CD8-positive, alpha-beta memory T cell (primary cell): ENCODE measurements at regions not wholly inside any gene's neighbourhood (a gene's known extent, or its start where the extent isn't known, plus 50 kb on each side); places are given as distances from the start of the nearest gene placed in this dataset.

ENCODE experiments used
- CTCF ChIA-PET: fragments of 350-600 bp; sonication (Branson Sonifier 250); formaldehyde crosslinking; loops from one replicate; lab custom pipeline; 2021; ENCODE audit warnings: antibody characterized with exemption; lab: Charles Lee
- POLR2A ChIA-PET: fragments of 350-600 bp; sonication (Branson Sonifier 250); formaldehyde crosslinking; loops from one replicate; lab custom pipeline; 2021; ENCODE audit warnings: antibody characterized with exemption; lab: Charles Lee
- DNase-seq, 5 donors: peaks; one replicate each; pipeline versions ENCODE4 v3.0.0 to v3.0.0-alpha.2; 2020 to 2022; ENCODE audit warnings: mixed read lengths in 1 of 5
- H3K27ac ChIP-seq: one replicate; pipeline ENCODE4 v1.7.0; 2013; ENCODE audit warnings: low read depth, mild to moderate bottlenecking, low read length, moderate library complexity
- H3K27me3 ChIP-seq: 2 replicates; pipeline ENCODE4 v1.7.0; 2013; ENCODE audit warnings: low read length, mild to moderate bottlenecking; ENCODE audit not compliant: insufficient read depth, poor library complexity, severe bottlenecking
- H3K36me3 ChIP-seq: 2 replicates; pipeline ENCODE4 v1.7.0; 2013; ENCODE audit warnings: mild to moderate bottlenecking, low read length, moderate library complexity; ENCODE audit not compliant: insufficient read depth
- H3K4me1 ChIP-seq: 2 replicates; pipeline ENCODE4 v1.7.0; 2013; ENCODE audit warnings: mild to moderate bottlenecking, low read length, moderate library complexity; ENCODE audit not compliant: insufficient read depth
- H3K4me3 ChIP-seq: 2 replicates; pipeline ENCODE4 v1.7.0; 2013; ENCODE audit warnings: mild to moderate bottlenecking, low read length
- H3K9me3 ChIP-seq: 2 replicates; pipeline ENCODE4 v1.7.0; 2013; ENCODE audit warnings: mild to moderate bottlenecking, low read length
- H3K27ac Mint-ChIP-seq, 8 donors: one replicate each; pipeline ENCODE4 v1.8.0; 2020 to 2021; ENCODE audit warnings: mixed read lengths in 8 of 8, mild to moderate bottlenecking in 6 of 8, inconsistent platforms in 3 of 8, moderate library complexity in 3 of 8
- H3K27me3 Mint-ChIP-seq, 2 donors: one replicate each; pipeline ENCODE4 v1.8.0; 2020 to 2021; ENCODE audit warnings: mixed read lengths in 2 of 2, mild to moderate bottlenecking in 1 of 2, moderate library complexity in 1 of 2
- H3K36me3 Mint-ChIP-seq, 3 donors: one replicate each; pipeline ENCODE4 v1.8.0; 2020 to 2021; ENCODE audit warnings: mixed read lengths in 3 of 3, inconsistent platforms in 1 of 3, mild to moderate bottlenecking in 1 of 3
- H3K4me1 Mint-ChIP-seq, 3 donors: one replicate each; pipeline ENCODE4 v1.8.0; 2020 to 2021; ENCODE audit warnings: mixed read lengths in 3 of 3, inconsistent platforms in 1 of 3, mild to moderate bottlenecking in 1 of 3
- H3K4me3 Mint-ChIP-seq, 7 donors: one replicate each; pipeline ENCODE4 v1.8.0; 2020 to 2021; ENCODE audit warnings: mixed read lengths in 7 of 7, mild to moderate bottlenecking in 6 of 7, moderate library complexity in 4 of 7, inconsistent platforms in 2 of 7
- H3K9me3 Mint-ChIP-seq, 5 donors: one replicate each; pipeline ENCODE4 v1.8.0; 2020 to 2022; ENCODE audit warnings: mixed read lengths in 5 of 5, mild to moderate bottlenecking in 3 of 5, moderate library complexity in 2 of 5, inconsistent platforms in 1 of 5

- no peak overlapping the region for H3K27ac Mint-ChIP-seq
- Histone ChIP-seq H3K27ac (no peak overlapping the region), H3K36me3 (no peaks in the 10 kb centered on the region), H3K9me3 (no peaks in the 10 kb centered on the region), H3K27me3 (no peaks in the 10 kb centered on the region), H3K4me3 (no peak overlapping the region), H3K4me1 (no peaks in the 10 kb centered on the region)
- no peaks in the 10 kb centered on the region for H3K36me3 Mint-ChIP-seq
- no peak for DNase-seq
- H3K4me1 Mint-ChIP-seq, result no peaks in the 10 kb centered on the region
- ChIA-PET POLR2A (no interaction called here), CTCF (no interaction called here)
- no peaks in the 10 kb centered on the region for H3K27me3 Mint-ChIP-seq
- H3K4me3 Mint-ChIP-seq, result no peak overlapping the region
- H3K9me3 Mint-ChIP-seq, result peaks cover 2 to 15% (median 7%) of the 10 kb centered on the region in 5 donors
Observed at GRCh38 chr7:124168616-124169015, 135.7 kb upstream of the TMEM229A start.

GRCh38 chr7:124162667-124163066 is 129.8 kb upstream of the TMEM229A start:
- Mint-ChIP-seq H3K9me3 (peaks cover 0 to 28% (median 2%) of the 10 kb centered on the region in 5 donors), H3K36me3 (no peaks in the 10 kb centered on the region), H3K4me1 (no peaks in the 10 kb centered on the region), H3K4me3 (no peak overlapping the region), H3K27me3 (peaks cover 0 to 2% of the 10 kb centered on the region in 2 donors), H3K27ac (no peak overlapping the region)
- Histone ChIP-seq H3K9me3 (no peaks in the 10 kb centered on the region), H3K4me3 (no peak overlapping the region), H3K27ac (no peak overlapping the region), H3K27me3 (no peaks in the 10 kb centered on the region), H3K36me3 (no peaks in the 10 kb centered on the region), H3K4me1 (no peaks in the 10 kb centered on the region)
- CTCF ChIA-PET, result no interaction called here
- no peak for DNase-seq
- POLR2A ChIA-PET, result no interaction called here

- no peaks in the 10 kb centered on the region for H3K4me1 ChIP-seq
- ChIA-PET POLR2A (no interaction called here), CTCF (no interaction called here)
- H3K27me3 ChIP-seq, result no peaks in the 10 kb centered on the region
- H3K4me3 ChIP-seq, result no peak overlapping the region
- H3K9me3 Mint-ChIP-seq, result peaks cover 0 to 14% (median 0%) of the 10 kb centered on the region in 5 donors
- DNase-seq, result no peak
- H3K4me1 Mint-ChIP-seq, result no peaks in the 10 kb centered on the region
- peaks cover 0 to 2% of the 10 kb centered on the region in 2 donors for H3K27me3 Mint-ChIP-seq
- no peaks in the 10 kb centered on the region for H3K9me3 ChIP-seq
- H3K4me3 Mint-ChIP-seq, result no peak overlapping the region
- no peaks in the 10 kb centered on the region for H3K36me3 ChIP-seq
- H3K27ac ChIP-seq, result no peak overlapping the region
- no peaks in the 10 kb centered on the region for H3K36me3 Mint-ChIP-seq
- H3K27ac Mint-ChIP-seq, result no peak overlapping the region
Observed at GRCh38 chr7:124155432-124156022, 122.7 kb upstream of the TMEM229A start.

GRCh38 chr7:124152859-124153692 is 120.2 kb upstream of the TMEM229A start:
- H3K4me3 Mint-ChIP-seq, result no peak overlapping the region
- no peaks in the 10 kb centered on the region for H3K36me3 ChIP-seq
- H3K27ac ChIP-seq, result no peak overlapping the region
- no peak for DNase-seq
- ChIA-PET POLR2A (no interaction called here), CTCF (no interaction called here)
- no peaks in the 10 kb centered on the region for H3K36me3 Mint-ChIP-seq
- H3K27ac Mint-ChIP-seq, result no peak overlapping the region
- H3K27me3 ChIP-seq, result no peaks in the 10 kb centered on the region
- H3K4me1 Mint-ChIP-seq, result no peaks in the 10 kb centered on the region
- H3K4me3 ChIP-seq, result no peak overlapping the region
- H3K9me3 Mint-ChIP-seq, result peaks cover 0 to 5% (median 0%) of the 10 kb centered on the region in 5 donors
- no peaks in the 10 kb centered on the region for H3K27me3 Mint-ChIP-seq
- no peaks in the 10 kb centered on the region for H3K4me1 ChIP-seq
- no peaks in the 10 kb centered on the region for H3K9me3 ChIP-seq

GRCh38 chr7:124137664-124138063 is 104.8 kb upstream of the TMEM229A start:
- Mint-ChIP-seq H3K36me3 (no peaks in the 10 kb centered on the region), H3K4me1 (no peaks in the 10 kb centered on the region), H3K27me3 (peaks cover 0 to 1% of the 10 kb centered on the region in 2 donors), H3K9me3 (peaks cover 4 to 45% (median 8%) of the 10 kb centered on the region in 5 donors), H3K27ac (no peak overlapping the region), H3K4me3 (no peak overlapping the region)
- Histone ChIP-seq H3K9me3 (no peaks in the 10 kb centered on the region), H3K27ac (no peak overlapping the region), H3K4me1 (no peaks in the 10 kb centered on the region), H3K36me3 (no peaks in the 10 kb centered on the region), H3K27me3 (no peaks in the 10 kb centered on the region), H3K4me3 (no peak overlapping the region)
- no peak for DNase-seq
- ChIA-PET CTCF (no interaction called here), POLR2A (no interaction called here)

GRCh38 chr7:124124201-124124600 is 91.3 kb upstream of the TMEM229A start:
- Histone ChIP-seq H3K4me1 (no peaks in the 10 kb centered on the region), H3K9me3 (no peaks in the 10 kb centered on the region), H3K4me3 (no peak overlapping the region), H3K36me3 (no peaks in the 10 kb centered on the region), H3K27ac (no peak overlapping the region), H3K27me3 (no peaks in the 10 kb centered on the region)
- H3K4me1 Mint-ChIP-seq, result no peaks in the 10 kb centered on the region
- no peaks in the 10 kb centered on the region for H3K27me3 Mint-ChIP-seq
- DNase-seq, result no peak
- no peak overlapping the region for H3K4me3 Mint-ChIP-seq
- H3K36me3 Mint-ChIP-seq, result no peaks in the 10 kb centered on the region
- ChIA-PET CTCF (no interaction called here), POLR2A (no interaction called here)
- peaks cover 0 to 7% (median 3%) of the 10 kb centered on the region in 5 donors for H3K9me3 Mint-ChIP-seq
- H3K27ac Mint-ChIP-seq, result no peak overlapping the region

- Mint-ChIP-seq H3K27me3 (no peaks in the 10 kb centered on the region), H3K9me3 (peaks cover 5 to 11% (median 7%) of the 10 kb centered on the region in 5 donors), H3K36me3 (no peaks in the 10 kb centered on the region), H3K27ac (no peak overlapping the region), H3K4me3 (no peak overlapping the region), H3K4me1 (no peaks in the 10 kb centered on the region)
- Histone ChIP-seq H3K27me3 (no peaks in the 10 kb centered on the region), H3K36me3 (no peaks in the 10 kb centered on the region), H3K4me1 (no peaks in the 10 kb centered on the region), H3K9me3 (no peaks in the 10 kb centered on the region), H3K4me3 (no peak overlapping the region), H3K27ac (no peak overlapping the region)
- POLR2A ChIA-PET, result no interaction called here
- CTCF ChIA-PET, result no interaction called here
- no peak for DNase-seq
Observed at GRCh38 chr7:124120911-124121310, 88.0 kb upstream of the TMEM229A start.

- Mint-ChIP-seq H3K4me1 (no peaks in the 10 kb centered on the region), H3K27ac (no peak overlapping the region), H3K36me3 (no peaks in the 10 kb centered on the region), H3K27me3 (no peaks in the 10 kb centered on the region), H3K9me3 (peaks cover 3 to 28% (median 5%) of the 10 kb centered on the region in 5 donors), H3K4me3 (no peak overlapping the region)
- Histone ChIP-seq H3K4me1 (no peaks in the 10 kb centered on the region), H3K4me3 (no peak overlapping the region), H3K27ac (no peak overlapping the region), H3K27me3 (no peaks in the 10 kb centered on the region), H3K9me3 (no peaks in the 10 kb centered on the region), H3K36me3 (no peaks in the 10 kb centered on the region)
- DNase-seq, result no peak
- CTCF ChIA-PET, result no interaction called here
- POLR2A ChIA-PET, result no interaction called here
Observed at GRCh38 chr7:124113045-124113444, 80.2 kb upstream of the TMEM229A start.
